ENCODE measurements at regions not wholly inside any gene's neighbourhood (a gene's known extent, or its start where the extent isn't known, plus 50 kb on each side); places are given as distances from the start of the nearest gene placed in this dataset.

DNA sequence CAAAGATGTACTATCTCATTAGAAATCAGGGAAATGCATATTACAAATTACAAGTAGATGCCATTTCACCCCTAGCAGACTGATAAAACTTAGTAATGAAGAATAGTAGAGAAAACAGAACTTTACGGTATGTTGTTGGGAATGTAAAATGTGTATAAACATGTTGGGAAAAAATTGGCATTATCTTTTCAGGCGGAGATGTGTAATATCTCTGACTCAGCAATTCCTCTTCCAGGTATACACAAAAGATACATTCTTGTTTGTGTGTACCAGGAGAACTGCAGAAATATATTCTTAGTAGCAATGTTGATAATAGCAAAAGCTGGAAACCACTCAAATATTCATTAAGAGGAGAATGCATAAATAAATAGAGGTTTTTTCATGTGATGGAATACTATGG lies 204.5 kb downstream of the LPIN1 start:
- TF ChIP-seq, protein P1, sequence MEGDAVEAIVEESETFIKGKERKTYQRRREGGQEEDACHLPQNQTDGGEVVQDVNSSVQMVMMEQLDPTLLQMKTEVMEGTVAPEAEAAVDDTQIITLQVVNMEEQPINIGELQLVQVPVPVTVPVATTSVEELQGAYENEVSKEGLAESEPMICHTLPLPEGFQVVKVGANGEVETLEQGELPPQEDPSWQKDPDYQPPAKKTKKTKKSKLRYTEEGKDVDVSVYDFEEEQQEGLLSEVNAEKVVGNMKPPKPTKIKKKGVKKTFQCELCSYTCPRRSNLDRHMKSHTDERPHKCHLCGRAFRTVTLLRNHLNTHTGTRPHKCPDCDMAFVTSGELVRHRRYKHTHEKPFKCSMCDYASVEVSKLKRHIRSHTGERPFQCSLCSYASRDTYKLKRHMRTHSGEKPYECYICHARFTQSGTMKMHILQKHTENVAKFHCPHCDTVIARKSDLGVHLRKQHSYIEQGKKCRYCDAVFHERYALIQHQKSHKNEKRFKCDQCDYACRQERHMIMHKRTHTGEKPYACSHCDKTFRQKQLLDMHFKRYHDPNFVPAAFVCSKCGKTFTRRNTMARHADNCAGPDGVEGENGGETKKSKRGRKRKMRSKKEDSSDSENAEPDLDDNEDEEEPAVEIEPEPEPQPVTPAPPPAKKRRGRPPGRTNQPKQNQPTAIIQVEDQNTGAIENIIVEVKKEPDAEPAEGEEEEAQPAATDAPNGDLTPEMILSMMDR (IDR thresholded peaks at IDR 0.05; ENCODE audit: borderline replicate concordance, extremely low read depth, low read length, poor library complexity, severe bottlenecking) = no peak
- no peak for TF ChIP-seq EZH2 (IDR thresholded peaks at IDR 0.05; ENCODE audit: borderline replicate concordance, low read depth, low read length, severe bottlenecking)
